ES-I3 (cell line): ENCODE measurements at regions not wholly inside any gene's neighbourhood (a gene's known extent, or its start where the extent isn't known, plus 50 kb on each side); places are given as distances from the start of the nearest gene placed in this dataset.

Source experiments
- H3K36me3 ChIP-seq: 2 replicates; pipeline ENCODE4 v1.6.1; 2013; ENCODE audit warnings: mild to moderate bottlenecking, low read length, control low read depth, moderate library complexity; ENCODE audit not compliant: insufficient read depth
- H3K4me1 ChIP-seq: 2 replicates; pipeline ENCODE4 v1.6.1; 2013; ENCODE audit warnings: mild to moderate bottlenecking, control low read depth, low read length; ENCODE audit not compliant: insufficient read depth
- H3K9ac ChIP-seq: 2 replicates; pipeline ENCODE4 v1.6.1; 2013; ENCODE audit warnings: low read depth, mild to moderate bottlenecking, low read length, moderate library complexity
- H3K9me3 ChIP-seq: 2 replicates; pipeline ENCODE4 v1.6.1; 2013; ENCODE audit warnings: mild to moderate bottlenecking, low read length, moderate library complexity; ENCODE audit not compliant: control insufficient read depth, insufficient read depth

DNA sequence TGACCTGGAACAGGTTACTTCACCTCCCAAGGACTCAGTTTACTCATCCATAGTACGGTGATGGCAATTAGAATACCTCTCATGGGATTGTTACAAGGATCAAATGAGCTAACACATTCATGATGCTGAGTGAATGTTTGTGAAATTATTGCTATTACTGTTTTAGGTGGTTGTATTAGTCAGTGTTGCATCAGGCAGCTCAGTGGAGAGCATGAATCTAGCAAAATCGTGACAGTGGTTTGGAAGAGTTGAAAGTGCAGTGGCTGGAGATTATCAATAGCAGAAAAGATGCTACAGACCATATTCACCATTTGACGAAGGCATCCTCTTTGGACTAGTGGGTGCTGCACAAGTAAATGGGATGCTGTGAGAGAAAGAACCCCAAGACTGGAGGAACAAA, 50.4 kb upstream of the CTNNBL1 start:
- Histone ChIP-seq H3K4me1 (no peaks in the 10 kb centered on the region), H3K9me3 (no peaks in the 10 kb centered on the region), H3K9ac (no peak overlapping the region), H3K36me3 (no peaks in the 10 kb centered on the region)

GRCh38 chr20:37642246-37642645, 51.6 kb upstream of the CTNNBL1 start:
- H3K9me3 ChIP-seq, result no peaks in the 10 kb centered on the region
- no peaks in the 10 kb centered on the region for H3K4me1 ChIP-seq
- H3K36me3 ChIP-seq, result no peaks in the 10 kb centered on the region
- H3K9ac ChIP-seq, result no peak overlapping the region

DNA sequence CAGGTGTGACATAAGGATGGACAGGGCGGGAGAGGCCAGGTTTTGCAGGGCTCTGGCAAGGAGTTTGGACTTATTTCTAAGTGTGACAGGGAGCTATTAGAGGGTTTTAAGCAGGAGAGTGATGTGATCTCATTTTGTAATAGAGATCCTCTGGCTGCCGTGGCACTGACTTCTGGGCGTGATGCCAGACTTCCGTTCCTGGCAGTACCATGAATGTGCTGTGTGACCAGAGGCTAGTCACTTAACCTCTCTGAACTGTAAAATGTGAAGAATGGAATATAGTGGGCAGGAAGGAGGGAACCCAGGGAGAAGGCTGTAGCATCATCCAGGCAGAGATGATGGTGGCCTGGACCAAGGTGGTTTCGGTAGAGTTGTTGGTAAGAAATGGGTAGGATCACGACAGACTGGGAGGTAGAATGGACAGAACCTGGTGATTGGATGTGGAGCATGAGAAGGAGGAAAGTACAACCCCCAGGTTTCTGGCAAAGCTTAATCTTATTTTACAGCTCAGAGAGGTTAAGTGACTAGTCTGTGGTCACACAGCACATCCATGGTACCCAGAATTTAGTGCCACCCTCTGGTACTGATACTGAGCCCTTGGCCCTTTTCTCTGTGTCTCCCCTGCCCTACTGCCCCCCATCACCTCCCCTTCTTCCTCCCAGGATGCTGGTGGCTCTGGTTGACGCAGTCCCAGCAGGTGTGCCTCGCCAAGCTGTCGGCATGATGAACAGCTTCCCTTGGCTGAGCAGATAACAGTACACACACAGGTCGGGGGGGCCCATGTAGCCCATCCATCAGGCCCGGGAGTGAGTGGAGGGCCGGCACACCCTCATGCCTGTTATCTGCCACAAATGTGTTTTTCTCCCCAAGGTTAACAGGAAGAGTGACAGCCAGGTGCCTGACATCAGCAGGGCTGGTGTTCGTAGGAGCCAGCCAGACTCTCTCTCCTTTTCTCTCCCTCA, 52.9 kb upstream of the CTNNBL1 start:
- Histone ChIP-seq H3K9ac (no peak overlapping the region), H3K36me3 (no peaks in the 10 kb centered on the region), H3K9me3 (no peaks in the 10 kb centered on the region), H3K4me1 (no peaks in the 10 kb centered on the region)

DNA sequence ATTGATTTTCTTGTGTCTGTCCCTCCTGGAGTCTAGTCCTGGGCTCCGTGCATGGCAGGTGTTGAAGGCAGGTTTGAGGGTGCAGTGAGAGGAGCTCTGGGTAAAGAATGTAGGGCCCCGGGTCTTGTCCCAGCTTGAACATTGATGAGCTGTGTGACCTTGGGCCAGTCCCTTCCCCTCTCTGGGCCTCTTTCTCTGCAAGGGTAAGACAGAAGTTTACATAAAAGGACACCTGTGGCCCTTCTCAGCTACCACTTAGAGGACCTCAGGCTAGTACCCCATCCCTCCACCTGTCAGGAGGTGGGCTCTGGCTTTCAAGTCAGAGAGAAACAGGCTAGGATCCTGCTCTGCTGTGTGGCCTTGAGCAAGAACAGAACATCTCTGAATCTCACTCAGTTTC, 55.3 kb upstream of the CTNNBL1 start:
- Histone ChIP-seq H3K4me1 (no peaks in the 10 kb centered on the region), H3K36me3 (no peaks in the 10 kb centered on the region), H3K9me3 (peaks cover 2% of the 10 kb centered on the region; the same call in 1 of the 2 replicates), H3K9ac (no peak overlapping the region)

- Histone ChIP-seq H3K9me3 (peaks cover 2% of the 10 kb centered on the region; the same call in 1 of the 2 replicates), H3K36me3 (no peaks in the 10 kb centered on the region)
Observed at GRCh38 chr20:37636977-37637376, 56.9 kb upstream of the CTNNBL1 start.

DNA sequence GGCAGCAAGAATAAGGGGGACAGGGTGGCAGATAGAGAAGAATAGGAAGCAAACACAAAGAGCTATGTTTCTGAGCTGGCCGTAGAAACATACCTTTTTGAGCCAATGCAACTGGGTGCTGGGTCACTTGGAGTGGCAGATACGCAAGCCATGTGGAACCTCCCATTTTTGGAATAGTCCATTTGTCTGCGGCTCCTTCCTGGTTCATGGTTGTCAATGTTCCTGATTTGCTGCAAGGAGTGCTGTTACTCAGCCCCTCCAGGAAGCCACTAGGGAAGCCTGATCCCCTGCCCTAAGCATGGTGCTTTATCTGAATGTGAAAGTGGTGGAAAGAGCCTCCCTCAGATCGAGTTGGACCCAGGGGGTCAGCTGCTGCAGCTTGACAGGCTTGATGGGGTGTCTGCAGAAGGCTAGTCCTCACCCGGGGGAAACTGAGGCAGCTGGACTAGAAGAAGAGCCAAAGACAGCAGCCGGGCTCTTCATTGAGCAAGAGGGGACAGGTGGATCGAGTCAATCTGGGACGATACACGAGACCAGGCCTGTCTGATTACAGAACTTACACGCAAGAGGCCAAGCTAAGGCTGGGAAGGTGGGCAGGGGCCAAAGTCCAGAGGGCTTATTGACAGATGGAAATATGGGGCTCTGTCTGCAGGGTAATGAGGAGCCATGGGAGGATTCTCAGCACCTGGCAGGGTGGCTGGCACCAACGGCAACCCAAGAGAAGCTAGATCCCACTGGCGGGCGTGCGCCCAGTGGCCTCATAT, 57.4 kb upstream of the CTNNBL1 start:
- Histone ChIP-seq H3K36me3 (no peaks in the 10 kb centered on the region), H3K9me3 (peaks cover 2% of the 10 kb centered on the region; the same call in 1 of the 2 replicates), H3K9ac (no peak overlapping the region), H3K4me1 (no peaks in the 10 kb centered on the region)

More at GRCh38 chr20:37636977-37637376, 56.9 kb upstream of the CTNNBL1 start:
- Histone ChIP-seq H3K9ac (no peak overlapping the region), H3K4me1 (no peaks in the 10 kb centered on the region)

- no peak overlapping the region for H3K9ac ChIP-seq
- no peaks in the 10 kb centered on the region for H3K4me1 ChIP-seq
- H3K9me3 ChIP-seq, result peaks cover 2% of the 10 kb centered on the region; the same call in 1 of the 2 replicates
- H3K36me3 ChIP-seq, result no peaks in the 10 kb centered on the region
Observed at GRCh38 chr20:37630993-37631392, 62.8 kb upstream of the CTNNBL1 start.

GRCh38 chr20:37630166-37630565, 63.7 kb upstream of the CTNNBL1 start:
- Histone ChIP-seq H3K4me1 (no peaks in the 10 kb centered on the region), H3K36me3 (no peaks in the 10 kb centered on the region), H3K9me3 (peaks cover 2% of the 10 kb centered on the region; the same call in 1 of the 2 replicates), H3K9ac (no peak overlapping the region)

DNA sequence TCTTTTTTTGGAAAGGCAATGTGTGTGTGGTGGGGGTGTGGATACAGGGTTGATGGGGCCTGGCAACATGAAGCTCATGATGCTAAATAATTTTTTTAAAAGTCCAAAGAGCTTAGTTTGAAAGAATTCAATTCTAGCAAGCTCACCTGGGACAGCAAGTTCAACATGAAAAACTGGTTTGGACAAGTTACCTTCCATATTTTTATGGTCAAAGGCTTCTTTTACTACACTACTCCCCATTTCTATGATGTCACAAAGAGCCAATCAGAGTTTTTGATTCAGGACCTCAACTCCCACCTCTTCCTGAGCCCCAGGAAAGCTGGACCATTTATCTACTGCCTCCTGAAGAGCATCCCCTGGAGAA, 66.1 kb upstream of the CTNNBL1 start:
- no peaks in the 10 kb centered on the region for H3K4me1 ChIP-seq
- H3K9ac ChIP-seq, result no peak overlapping the region
- no peaks in the 10 kb centered on the region for H3K9me3 ChIP-seq
- no peaks in the 10 kb centered on the region for H3K36me3 ChIP-seq

DNA sequence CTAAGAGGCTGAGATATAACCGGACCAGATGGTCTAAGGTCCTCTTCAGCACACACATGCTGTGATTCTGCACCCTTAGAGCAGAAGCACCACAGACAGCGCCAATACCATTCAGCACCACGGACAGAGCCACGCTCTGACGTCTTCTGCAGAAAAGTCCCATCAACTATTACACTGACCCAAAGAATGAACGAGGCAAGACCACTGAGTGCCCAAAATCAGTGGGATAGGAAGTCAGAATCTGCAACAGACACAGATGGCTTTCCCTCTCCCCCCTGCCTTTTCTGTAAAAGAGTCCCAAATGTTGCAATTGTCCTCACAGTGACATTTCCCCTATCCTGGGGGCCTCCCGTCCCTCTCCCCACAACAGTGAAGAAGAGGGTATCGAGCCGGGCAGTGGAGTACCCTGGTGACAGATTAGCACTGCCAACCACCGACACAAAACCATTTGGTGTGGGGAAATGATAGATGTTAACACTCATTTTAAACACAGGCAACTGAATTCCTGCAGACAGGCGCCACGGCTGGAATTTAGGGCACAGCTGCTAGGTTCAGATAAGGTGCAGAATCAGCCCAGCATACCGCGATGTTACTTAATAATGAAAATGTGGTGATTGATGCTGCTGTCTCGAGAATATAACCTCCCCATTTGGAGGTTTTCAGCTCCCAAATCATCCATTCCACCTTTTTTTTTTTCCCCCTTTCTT, 66.6 kb upstream of the CTNNBL1 start:
- no peaks in the 10 kb centered on the region for H3K9me3 ChIP-seq
- no peaks in the 10 kb centered on the region for H3K36me3 ChIP-seq
- H3K4me1 ChIP-seq, result no peaks in the 10 kb centered on the region
- H3K9ac ChIP-seq, result no peak overlapping the region

DNA sequence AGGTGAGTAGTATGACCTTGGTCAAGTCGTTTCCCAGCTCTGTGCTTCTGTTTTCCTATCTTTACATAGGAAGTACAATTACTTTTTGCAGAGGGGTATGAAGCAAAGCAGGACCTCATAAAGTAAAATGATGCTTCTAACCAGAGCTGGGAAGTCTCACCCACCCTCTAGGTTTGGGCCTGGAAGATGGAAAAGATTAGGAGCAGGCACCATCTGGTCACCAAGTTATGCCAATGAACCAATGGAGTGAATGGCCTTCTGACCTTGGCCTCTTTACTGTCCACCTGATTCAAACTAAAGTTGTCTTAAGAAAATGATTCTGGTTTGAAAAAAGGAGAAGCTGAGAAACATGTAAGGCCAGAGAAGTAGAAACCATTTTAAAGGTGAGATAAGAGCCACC, 68.9 kb upstream of the CTNNBL1 start:
- no peaks in the 10 kb centered on the region for H3K36me3 ChIP-seq
- no peak overlapping the region for H3K9ac ChIP-seq
- no peaks in the 10 kb centered on the region for H3K4me1 ChIP-seq
- H3K9me3 ChIP-seq, result no peaks in the 10 kb centered on the region

- no peaks in the 10 kb centered on the region for H3K36me3 ChIP-seq
- H3K9ac ChIP-seq, result no peak overlapping the region
- H3K4me1 ChIP-seq, result no peaks in the 10 kb centered on the region
- H3K9me3 ChIP-seq, result no peaks in the 10 kb centered on the region
Observed at GRCh38 chr20:37622728-37623127, 71.1 kb upstream of the CTNNBL1 start.

GRCh38 chr20:37619496-37619895, 74.3 kb upstream of the CTNNBL1 start:
- Histone ChIP-seq H3K4me1 (no peaks in the 10 kb centered on the region), H3K36me3 (no peaks in the 10 kb centered on the region), H3K9me3 (no peaks in the 10 kb centered on the region), H3K9ac (no peak overlapping the region)

GRCh38 chr20:37616110-37616425, 77.8 kb upstream of the CTNNBL1 start:
- Histone ChIP-seq H3K4me1 (no peaks in the 10 kb centered on the region), H3K9me3 (no peaks in the 10 kb centered on the region), H3K9ac (no peak overlapping the region), H3K36me3 (no peaks in the 10 kb centered on the region)
